Fibroblast of gingiva (primary cell): ENCODE measurements at regions not wholly inside any gene's neighbourhood (a gene's known extent, or its start where the extent isn't known, plus 50 kb on each side); places are given as distances from the start of the nearest gene placed in this dataset.

Experiments used
- DNase-seq: peaks from one replicate; pipeline ENCODE4 v3.0.0-alpha.2; 2011; ENCODE audit warnings: low read depth

GRCh38 chr9:36728651-36729520, 156.2 kb downstream of the MELK start:
- DNase-seq = peak; percentile 49

- no peak for DNase-seq
Measured at GRCh38 chr9:36729906-36730305, 157.2 kb downstream of the MELK start.

GRCh38 chr9:36730414-36730813, 157.7 kb downstream of the MELK start:
- DNase-seq = no peak

DNA sequence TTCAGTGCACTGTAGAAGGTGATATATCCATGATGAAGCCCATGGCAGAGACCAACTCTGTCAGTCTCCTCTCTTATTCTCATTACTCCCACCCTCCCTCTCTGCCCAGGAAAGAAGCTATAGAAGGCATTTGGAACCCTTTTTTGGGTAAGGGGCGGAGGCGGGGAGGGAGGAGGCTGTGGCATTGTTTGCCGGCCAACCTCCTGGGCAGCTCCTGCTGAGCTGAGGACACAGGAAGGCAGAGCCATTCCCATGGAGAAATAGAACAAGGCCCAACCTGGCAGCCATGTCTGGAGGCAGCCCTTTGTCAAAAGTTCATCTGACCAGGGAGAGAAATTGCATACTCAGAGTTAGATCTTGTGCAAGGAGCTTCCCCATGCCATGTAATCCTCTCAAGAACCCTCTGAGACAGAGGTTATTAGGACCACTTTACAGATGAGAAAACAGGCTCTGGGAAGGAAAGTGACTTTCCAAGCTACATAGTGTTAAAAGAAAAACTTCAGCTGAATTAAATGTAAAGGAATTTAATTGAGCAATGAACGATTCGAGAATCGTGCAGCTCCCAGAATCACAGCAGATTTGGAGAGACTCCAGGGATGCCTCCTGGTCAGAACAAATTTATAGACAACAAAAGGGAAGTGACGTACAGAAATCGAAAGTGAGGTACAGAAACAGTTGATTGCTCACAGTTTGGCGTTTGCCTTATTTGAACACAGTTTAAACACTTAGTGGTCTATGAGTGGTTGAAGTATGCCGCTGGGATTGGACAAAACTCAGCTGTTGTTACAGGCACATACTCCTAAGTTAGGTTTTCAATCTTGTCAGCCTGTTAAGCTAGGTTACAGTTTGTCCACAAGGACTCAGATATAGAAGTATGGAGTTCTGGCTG, 158.6 kb downstream of the MELK start:
- no peak for DNase-seq

GRCh38 chr9:36734737-36735136, 162.0 kb downstream of the MELK start:
- DNase-seq = no peak

DNA sequence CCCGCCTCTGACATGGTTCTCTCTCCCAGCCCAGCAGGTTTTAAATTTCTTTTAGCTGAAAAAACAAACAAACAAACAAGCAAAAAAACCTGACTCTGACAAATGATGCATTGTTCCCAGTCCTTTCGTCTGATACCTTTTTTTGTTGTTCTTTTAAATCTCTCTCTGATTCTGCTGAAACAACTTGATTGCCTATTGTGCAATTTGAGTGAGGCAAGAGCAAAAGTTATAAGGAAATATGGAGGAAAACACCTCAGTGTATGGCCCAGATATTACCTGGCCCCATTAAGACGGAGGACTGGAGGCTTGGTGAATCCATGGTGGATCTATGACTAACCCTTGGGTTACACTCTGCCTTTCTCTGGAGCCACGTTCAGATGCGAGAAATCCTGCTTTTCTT, 164.0 kb downstream of the MELK start:
- no peak for DNase-seq

GRCh38 chr9:36738318-36738976, 165.8 kb downstream of the MELK start:
- no peak for DNase-seq

GRCh38 chr9:36739373-36740116, 166.8 kb downstream of the MELK start:
- no peak for DNase-seq

DNA sequence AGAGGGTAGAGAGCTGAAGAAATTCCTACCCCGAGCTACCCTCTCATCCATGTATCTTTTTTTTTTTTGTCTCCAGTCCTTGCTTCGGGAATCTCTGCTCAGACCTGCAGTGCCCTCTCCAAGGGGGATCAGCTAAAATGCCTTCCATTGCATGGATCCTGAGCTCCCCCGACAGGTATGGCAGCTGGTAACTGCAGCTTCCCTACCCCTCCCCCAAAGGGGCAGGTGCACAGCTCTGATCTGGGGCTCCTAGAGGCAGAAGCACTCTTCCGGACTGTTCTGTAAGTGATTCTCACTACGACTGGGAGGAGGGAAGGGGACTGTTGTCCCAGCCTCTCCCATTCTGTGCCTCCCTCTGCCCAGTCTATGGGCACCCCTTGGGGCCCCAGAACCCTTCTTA, 169.6 kb downstream of the MELK start:
- DNase-seq = no peak

DNA sequence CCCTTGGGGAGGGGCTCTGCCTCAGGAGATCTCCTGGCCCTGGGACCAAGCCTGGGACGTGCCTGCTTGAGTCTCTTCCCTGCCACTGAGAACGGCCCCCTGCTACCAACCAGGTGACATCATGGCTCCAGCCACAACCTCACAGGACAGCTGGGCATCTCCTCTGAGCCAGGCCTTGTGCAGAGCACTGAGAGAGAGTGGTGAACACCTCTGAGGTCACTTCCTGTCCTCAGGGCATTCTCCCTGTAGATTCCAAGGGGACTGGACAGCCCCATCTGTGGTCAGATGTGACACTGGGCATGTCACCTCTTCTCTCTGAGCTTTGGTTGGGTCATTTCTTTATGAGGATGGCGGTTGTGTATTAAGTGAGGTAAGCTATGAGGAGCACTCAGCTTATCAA, 172.0 kb downstream of the MELK start:
- DNase-seq = no peak

DNA sequence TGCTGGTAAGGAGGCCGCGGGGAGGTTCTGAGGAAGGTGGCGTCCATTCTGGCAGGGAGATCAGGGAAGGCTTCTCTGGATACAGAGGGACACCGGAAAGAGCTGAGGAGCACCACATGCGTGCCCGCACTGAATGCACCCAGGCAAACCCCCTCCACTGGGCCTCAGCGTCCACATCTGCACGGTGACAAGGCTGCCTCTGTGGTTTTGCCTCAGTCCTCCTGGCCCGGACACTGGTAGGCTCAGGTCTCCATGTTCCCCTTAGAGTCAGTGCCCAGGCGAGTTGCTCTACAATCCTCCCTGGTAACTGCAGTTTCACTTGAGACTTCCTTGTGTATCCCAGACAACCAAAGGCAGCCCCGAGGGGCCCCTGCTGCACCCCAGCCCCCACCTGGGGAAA, 173.3 kb downstream of the MELK start:
- no peak for DNase-seq

GRCh38 chr9:36746415-36746814, 173.7 kb downstream of the MELK start:
- DNase-seq = no peak

GRCh38 chr9:36748322-36748899, 175.7 kb downstream of the MELK start:
- DNase-seq = peak; percentile 18

GRCh38 chr9:36749461-36749860, 176.8 kb downstream of the MELK start:
- DNase-seq = no peak

DNA sequence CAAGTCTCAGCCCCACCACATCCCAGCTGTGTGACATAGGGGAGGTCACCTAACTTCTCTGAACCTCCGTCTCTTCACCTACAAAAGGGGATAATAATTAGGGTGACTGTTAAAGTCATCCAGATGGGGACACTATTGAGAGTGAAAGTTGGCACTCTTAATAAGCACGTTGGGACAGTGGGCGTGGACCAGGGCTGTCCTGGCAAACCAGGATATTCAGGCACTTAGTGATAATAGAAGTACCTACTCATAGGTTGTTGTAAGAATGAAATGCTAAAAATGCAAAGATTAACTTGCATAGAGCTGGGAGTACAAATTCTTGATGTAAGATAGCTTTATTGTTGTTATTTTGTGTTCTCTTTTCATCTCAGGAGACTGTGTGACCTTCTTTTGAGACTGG, 177.9 kb downstream of the MELK start:
- no peak for DNase-seq

DNA sequence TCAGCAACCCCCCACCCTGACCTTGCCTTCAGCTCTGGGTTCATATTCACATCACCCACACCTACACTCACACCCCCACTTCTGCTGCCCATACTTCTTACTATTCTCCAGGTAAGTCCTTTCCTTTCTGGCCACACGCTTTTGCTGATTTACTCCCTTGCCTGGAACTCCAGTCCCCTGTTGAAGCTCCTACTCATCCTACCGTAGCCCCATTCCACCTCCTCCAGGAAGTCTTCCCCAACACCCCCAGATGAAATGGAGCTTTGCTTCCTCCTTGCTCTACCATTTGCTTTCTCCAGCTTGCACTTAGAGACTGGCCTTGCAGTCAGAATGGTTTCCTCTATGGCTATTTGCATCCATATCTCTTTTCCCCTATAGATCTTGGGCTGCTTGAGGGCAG, 182.3 kb downstream of the MELK start:
- DNase-seq = no peak

DNA sequence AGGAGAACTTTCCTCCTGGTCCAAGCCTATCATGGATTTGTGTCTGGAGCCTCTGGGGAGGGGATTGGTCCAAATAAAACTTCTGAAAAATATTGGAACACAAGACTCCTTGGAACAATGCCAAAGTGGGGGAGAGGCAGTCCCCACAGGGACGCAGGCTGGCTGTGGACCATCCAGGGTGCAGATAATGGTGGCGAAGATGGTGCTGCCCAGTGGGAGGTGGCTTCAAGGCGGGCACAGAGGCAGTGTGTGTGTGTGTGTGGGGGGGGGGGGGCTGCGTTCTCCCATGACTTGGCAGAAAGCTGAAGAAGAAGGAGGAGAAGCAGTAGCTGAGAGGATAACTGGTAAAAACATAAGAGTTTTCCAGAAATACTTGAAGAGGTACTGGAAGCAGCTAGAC, 186.4 kb downstream of the MELK start:
- no peak for DNase-seq

GRCh38 chr9:36759976-36760375, 187.3 kb downstream of the MELK start:
- no peak for DNase-seq

DNA sequence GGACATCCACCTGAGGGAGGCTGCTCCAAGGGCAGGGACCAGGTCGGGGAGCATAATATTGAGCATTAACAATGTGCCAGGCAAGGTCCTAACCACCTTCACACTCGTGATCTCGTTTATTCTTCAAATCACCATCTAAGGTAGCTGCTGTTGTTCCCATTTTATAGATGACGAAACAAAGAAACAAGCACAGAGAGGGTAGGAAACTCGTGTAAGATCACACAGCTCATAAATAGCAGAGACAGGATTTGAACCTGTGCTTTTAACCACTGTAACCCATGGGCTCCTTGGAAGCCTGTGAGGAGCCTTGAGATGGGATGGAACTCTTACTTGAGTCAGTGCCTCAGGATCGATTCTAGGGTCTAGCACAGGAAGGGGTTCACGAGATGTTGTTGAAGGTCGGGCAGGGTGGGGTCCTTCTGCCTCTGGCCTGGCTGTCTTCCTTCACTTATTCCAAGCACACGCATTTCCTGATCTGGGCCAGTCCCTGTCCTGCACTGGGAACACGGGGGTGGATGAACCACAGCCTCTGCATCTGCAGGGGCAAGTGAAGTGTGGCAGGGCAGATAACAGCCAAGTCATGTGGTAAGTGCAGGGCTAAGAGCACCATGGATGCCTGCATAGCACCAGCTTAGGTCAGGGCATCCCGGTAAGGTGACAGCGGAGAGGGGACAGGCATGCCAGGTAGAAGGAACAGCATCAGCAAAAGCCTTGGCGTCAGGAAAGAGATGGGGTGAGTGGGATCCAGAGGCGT, 188.1 kb downstream of the MELK start:
- DNase-seq = no peak

DNA sequence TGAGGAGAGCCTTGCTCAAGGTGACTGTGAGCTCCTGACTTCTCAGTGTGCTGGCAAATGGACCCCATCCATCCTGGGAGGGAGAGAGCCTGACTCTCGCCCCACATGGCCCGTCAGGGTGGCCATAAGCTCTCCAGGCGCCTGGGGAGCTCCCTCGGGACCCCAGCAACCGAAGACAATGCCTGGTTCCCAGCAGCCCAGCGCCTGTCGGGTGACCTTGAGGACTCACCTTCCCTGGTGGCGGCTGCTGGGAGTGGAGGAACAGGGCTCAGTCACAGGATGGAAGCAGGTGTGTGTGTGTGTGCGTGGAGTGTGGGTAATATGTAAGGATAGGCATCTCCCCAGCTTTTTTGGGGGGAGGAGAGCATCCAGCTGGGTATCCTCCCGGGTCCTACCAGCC, 190.3 kb downstream of the MELK start:
- no peak for DNase-seq

GRCh38 chr9:36763778-36764177, 191.1 kb downstream of the MELK start:
- no peak for DNase-seq
